Smooth muscle cell (in vitro differentiated cells): ENCODE measurements at regions not wholly inside any gene's neighbourhood (a gene's known extent, or its start where the extent isn't known, plus 50 kb on each side); places are given as distances from the start of the nearest gene placed in this dataset.
A peak's percentile ranks its signal among the peaks of the same experiment; 100 is the strongest.

Experiments
- DNase-seq: peaks from one replicate; lab custom pipeline; 2025; ENCODE audit not compliant: unreplicated experiment; lab: John Stamatoyannopoulos, UW
- H2AFZ ChIP-seq: fragments of 200-600 bp; sonication (generic); 2 replicates; pipeline ENCODE4 v1.6.0; 2016; ENCODE audit warnings: antibody characterized with exemption, low read depth, mild to moderate bottlenecking
- H3F3A ChIP-seq: fragments of 200-600 bp; sonication (generic); 2 replicates; pipeline ENCODE4 v1.6.0; 2017; ENCODE audit warnings: antibody characterized with exemption, low read depth
- H3K27ac ChIP-seq: fragments of 200-600 bp; sonication (generic); 2 replicates; pipeline ENCODE4 v1.5.1; 2016; ENCODE audit warnings: low read depth, mild to moderate bottlenecking
- H3K27me3 ChIP-seq: fragments of 200-600 bp; sonication (generic); 2 replicates; pipeline ENCODE4 v1.6.1; 2016; ENCODE audit warnings: low read depth, mild to moderate bottlenecking
- H3K36me3 ChIP-seq: fragments of 200-600 bp; sonication (generic); 2 replicates; pipeline ENCODE4 v1.5.1; 2016; ENCODE audit warnings: low read depth
- H3K4me1 ChIP-seq: fragments of 200-600 bp; sonication (generic); 2 replicates; pipeline ENCODE4 v1.5.1; 2016; ENCODE audit warnings: low read depth
- H3K4me2 ChIP-seq: fragments of 200-600 bp; sonication (generic); 2 replicates; pipeline ENCODE4 v1.6.0; 2016; ENCODE audit warnings: mild to moderate bottlenecking
- H3K4me3 ChIP-seq: fragments of 200-600 bp; sonication (generic); 2 replicates; pipeline ENCODE4 v1.5.1; 2016; ENCODE audit warnings: mild to moderate bottlenecking
- H3K79me2 ChIP-seq: fragments of 200-600 bp; sonication (generic); 2 replicates; pipeline ENCODE4 v1.6.0; 2016; ENCODE audit warnings: low read depth, mild to moderate bottlenecking
- H3K9ac ChIP-seq: fragments of 200-600 bp; sonication (generic); 2 replicates; pipeline ENCODE4 v1.6.0; 2016; ENCODE audit warnings: low read depth
- H3K9me3 ChIP-seq: fragments of 200-600 bp; sonication (generic); replicated peaks from 2 replicates; pipeline ENCODE4 v1.5.1; 2016; ENCODE audit warnings: low read depth
- H4K20me1 ChIP-seq: fragments of 200-600 bp; sonication (generic); 2 replicates; pipeline ENCODE4 v1.6.0; 2016; ENCODE audit warnings: low read depth
- CTCF ChIP-seq: fragments of 200-600 bp; sonication (generic); IDR thresholded peaks from 2 replicates; pipeline ENCODE4 v1.5.1; 2017; ENCODE audit warnings: borderline replicate concordance, mild to moderate bottlenecking, antibody characterized with exemption; ENCODE audit not compliant: insufficient read depth, poor library complexity, severe bottlenecking
- WGBS: methylation state at CpG from one replicate; pipeline ENCODE4 v1.1.7; 2016; ENCODE audit warnings: low lambda C conversion rate; 5-methylcytosine and 5-hydroxymethylcytosine counted together

- Histone ChIP-seq H3K36me3 (no peaks in the 10 kb centered on the region), H3K9me3 (no peaks in the 10 kb centered on the region), H3K4me1 (peaks cover 6% of the 10 kb centered on the region), H3K9ac (no peak overlapping the region), H4K20me1 (no peaks in the 10 kb centered on the region), H2AFZ (no peak overlapping the region), H3K27me3 (no peaks in the 10 kb centered on the region), H3K79me2 (no peaks in the 10 kb centered on the region), H3K4me2 (no peak overlapping the region), H3K4me3 (no peak overlapping the region), H3F3A (peaks cover 11% of the 10 kb centered on the region), H3K27ac (no peak overlapping the region)
- 86% methylated on average over 8 of the region's 8 CpGs for WGBS
- TF ChIP-seq CTCF: no peak
- no peak for DNase-seq
These were observed 79.2 kb upstream of the ARHGEF3 start for GRCh38 chr3:56880720-56881575.

DNA sequence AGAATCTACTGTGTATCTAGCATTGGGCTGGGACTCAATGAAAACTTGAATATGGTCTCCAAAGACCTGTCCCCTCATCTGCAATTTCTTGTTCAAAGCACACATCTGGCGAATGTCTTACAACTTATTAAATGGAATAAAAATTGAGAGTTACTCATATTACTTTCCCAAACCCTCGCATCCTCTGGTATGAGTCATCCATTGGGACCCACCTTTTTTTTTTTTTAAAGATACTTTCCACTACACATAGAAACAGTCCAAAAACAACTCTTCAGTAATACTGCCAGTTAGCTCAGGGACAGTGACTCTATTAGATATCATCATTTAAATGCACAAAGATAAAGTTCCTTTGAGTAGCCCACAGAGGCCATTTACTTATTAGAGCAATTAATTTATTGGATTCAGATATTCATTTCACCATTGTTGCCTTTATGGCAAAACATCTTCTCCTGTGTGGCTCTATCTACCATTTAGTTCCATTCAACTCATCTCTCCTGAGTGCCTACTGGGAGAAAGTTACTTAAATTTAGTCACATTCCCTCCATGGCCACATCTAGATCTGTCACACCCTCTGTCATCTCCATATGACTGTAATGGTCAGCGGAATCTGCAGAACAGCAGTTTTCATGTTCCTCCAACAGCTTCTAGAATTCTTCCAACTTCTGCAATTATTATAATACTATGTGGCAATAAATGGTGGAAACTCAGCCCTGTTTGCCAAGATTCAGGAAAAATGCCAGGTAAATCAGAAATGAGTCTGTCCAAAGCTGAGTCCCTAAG is 77.9 kb upstream of the ARHGEF3 start:
- Histone ChIP-seq H3K27me3 (no peaks in the 10 kb centered on the region), H3K36me3 (no peaks in the 10 kb centered on the region), H3K4me2 (peak overlapping the region; percentile 13), H3K4me3 (no peak overlapping the region), H3K9me3 (no peaks in the 10 kb centered on the region), H3K27ac (peak overlapping the region; percentile 88), H4K20me1 (no peaks in the 10 kb centered on the region), H2AFZ (no peak overlapping the region), H3F3A (peaks cover 11% of the 10 kb centered on the region), H3K4me1 (peaks cover 6% of the 10 kb centered on the region), H3K79me2 (no peaks in the 10 kb centered on the region), H3K9ac (no peak overlapping the region)
- WGBS: 34% methylated on average over 3 of the region's 3 CpGs
- TF ChIP-seq CTCF: no peak
- DNase-seq: no peak

- no peak for DNase-seq
- H3K9me3 ChIP-seq: no peaks in the 10 kb centered on the region
- H3F3A ChIP-seq: peaks cover 11% of the 10 kb centered on the region
- no peaks in the 10 kb centered on the region for H3K79me2 ChIP-seq
- H3K27ac ChIP-seq: peak overlapping the region; percentile 88
- H3K36me3 ChIP-seq: no peaks in the 10 kb centered on the region
- peak overlapping the region; percentile 73 for H3K4me2 ChIP-seq
- peak overlapping the region; percentile 65 for H3K9ac ChIP-seq
- peak overlapping the region; percentile 87 for H2AFZ ChIP-seq
- no peak for TF ChIP-seq CTCF
- no peaks in the 10 kb centered on the region for H4K20me1 ChIP-seq
- no peaks in the 10 kb centered on the region for H3K27me3 ChIP-seq
- WGBS: 19% methylated on average over 8 of the region's 8 CpGs
- H3K4me3 ChIP-seq: no peak overlapping the region
- peaks cover 6% of the 10 kb centered on the region for H3K4me1 ChIP-seq
These were observed 76.3 kb upstream of the ARHGEF3 start for GRCh38 chr3:56878074-56878473.
